ENCODE measurements at regions not wholly inside any gene's neighbourhood (a gene's known extent, or its start where the extent isn't known, plus 50 kb on each side); places are given as distances from the start of the nearest gene placed in this dataset.
"Not testable (repeated sequence)": the region's sequence is repeated elsewhere in the genome, so short reads cannot be mapped to it uniquely, and the experiment has no call there.

- TF ChIP-seq PATZ1 (CRISPR knock-in tag; IDR thresholded peaks at IDR 0.05; ENCODE audit: borderline replicate concordance); ZFP3 (CRISPR knock-in tag; IDR thresholded peaks at IDR 0.05); BACH2 (CRISPR knock-in tag; IDR thresholded peaks at IDR 0.05; ENCODE audit: borderline replicate concordance); ESRRG (CRISPR knock-in tag; IDR thresholded peaks at IDR 0.05); ARNTL (CRISPR knock-in tag; IDR thresholded peaks at IDR 0.05; ENCODE audit: borderline replicate concordance, low read depth); TOX (CRISPR knock-in tag; IDR thresholded peaks at IDR 0.05; ENCODE audit: borderline replicate concordance); OSR1 (CRISPR knock-in tag; IDR thresholded peaks at IDR 0.05); ZFP30 (CRISPR knock-in tag; IDR thresholded peaks at IDR 0.05); RARB (CRISPR knock-in tag; IDR thresholded peaks at IDR 0.05); TCF4 (CRISPR knock-in tag; IDR thresholded peaks at IDR 0.05; ENCODE audit: borderline replicate concordance); GLIS3 (CRISPR knock-in tag; IDR thresholded peaks at IDR 0.05): not testable (repeated sequence)
- TF ChIP-seq, protein P1, sequence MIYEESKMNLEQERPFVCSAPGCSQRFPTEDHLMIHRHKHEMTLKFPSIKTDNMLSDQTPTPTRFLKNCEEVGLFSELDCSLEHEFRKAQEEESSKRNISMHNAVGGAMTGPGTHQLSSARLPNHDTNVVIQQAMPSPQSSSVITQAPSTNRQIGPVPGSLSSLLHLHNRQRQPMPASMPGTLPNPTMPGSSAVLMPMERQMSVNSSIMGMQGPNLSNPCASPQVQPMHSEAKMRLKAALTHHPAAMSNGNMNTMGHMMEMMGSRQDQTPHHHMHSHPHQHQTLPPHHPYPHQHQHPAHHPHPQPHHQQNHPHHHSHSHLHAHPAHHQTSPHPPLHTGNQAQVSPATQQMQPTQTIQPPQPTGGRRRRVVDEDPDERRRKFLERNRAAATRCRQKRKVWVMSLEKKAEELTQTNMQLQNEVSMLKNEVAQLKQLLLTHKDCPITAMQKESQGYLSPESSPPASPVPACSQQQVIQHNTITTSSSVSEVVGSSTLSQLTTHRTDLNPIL (CRISPR knock-in tag; IDR thresholded peaks at IDR 0.05; ENCODE audit: low read depth), result not testable (repeated sequence)
Observed at GRCh38 chr14:44450232-44450631, 56.9 kb downstream of the FSCB start.
